ENCODE measurements at regions not wholly inside any gene's neighbourhood (a gene's known extent, or its start where the extent isn't known, plus 50 kb on each side); places are given as distances from the start of the nearest gene placed in this dataset.

DNA sequence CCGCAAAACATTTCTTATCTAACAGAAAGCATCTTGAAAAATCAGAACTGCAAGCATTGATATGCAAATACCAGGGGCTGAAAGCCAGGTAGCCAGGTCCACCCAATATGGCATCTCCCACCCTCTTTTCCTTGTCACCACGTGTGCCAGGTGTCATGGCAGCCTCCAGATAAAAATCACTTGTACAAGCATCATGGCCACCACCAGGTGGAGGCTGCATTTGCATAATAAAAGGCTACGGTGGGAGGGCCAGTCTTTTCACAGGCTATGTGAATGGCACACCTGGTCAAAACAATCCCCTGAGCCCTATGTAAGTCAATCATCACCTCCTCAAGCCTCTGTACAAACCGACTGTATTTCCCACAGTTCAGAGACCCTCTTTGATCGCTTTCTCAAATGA lies 1233.1 kb upstream of the ALCAM start (continued):
- TF ChIP-seq, protein P1, sequence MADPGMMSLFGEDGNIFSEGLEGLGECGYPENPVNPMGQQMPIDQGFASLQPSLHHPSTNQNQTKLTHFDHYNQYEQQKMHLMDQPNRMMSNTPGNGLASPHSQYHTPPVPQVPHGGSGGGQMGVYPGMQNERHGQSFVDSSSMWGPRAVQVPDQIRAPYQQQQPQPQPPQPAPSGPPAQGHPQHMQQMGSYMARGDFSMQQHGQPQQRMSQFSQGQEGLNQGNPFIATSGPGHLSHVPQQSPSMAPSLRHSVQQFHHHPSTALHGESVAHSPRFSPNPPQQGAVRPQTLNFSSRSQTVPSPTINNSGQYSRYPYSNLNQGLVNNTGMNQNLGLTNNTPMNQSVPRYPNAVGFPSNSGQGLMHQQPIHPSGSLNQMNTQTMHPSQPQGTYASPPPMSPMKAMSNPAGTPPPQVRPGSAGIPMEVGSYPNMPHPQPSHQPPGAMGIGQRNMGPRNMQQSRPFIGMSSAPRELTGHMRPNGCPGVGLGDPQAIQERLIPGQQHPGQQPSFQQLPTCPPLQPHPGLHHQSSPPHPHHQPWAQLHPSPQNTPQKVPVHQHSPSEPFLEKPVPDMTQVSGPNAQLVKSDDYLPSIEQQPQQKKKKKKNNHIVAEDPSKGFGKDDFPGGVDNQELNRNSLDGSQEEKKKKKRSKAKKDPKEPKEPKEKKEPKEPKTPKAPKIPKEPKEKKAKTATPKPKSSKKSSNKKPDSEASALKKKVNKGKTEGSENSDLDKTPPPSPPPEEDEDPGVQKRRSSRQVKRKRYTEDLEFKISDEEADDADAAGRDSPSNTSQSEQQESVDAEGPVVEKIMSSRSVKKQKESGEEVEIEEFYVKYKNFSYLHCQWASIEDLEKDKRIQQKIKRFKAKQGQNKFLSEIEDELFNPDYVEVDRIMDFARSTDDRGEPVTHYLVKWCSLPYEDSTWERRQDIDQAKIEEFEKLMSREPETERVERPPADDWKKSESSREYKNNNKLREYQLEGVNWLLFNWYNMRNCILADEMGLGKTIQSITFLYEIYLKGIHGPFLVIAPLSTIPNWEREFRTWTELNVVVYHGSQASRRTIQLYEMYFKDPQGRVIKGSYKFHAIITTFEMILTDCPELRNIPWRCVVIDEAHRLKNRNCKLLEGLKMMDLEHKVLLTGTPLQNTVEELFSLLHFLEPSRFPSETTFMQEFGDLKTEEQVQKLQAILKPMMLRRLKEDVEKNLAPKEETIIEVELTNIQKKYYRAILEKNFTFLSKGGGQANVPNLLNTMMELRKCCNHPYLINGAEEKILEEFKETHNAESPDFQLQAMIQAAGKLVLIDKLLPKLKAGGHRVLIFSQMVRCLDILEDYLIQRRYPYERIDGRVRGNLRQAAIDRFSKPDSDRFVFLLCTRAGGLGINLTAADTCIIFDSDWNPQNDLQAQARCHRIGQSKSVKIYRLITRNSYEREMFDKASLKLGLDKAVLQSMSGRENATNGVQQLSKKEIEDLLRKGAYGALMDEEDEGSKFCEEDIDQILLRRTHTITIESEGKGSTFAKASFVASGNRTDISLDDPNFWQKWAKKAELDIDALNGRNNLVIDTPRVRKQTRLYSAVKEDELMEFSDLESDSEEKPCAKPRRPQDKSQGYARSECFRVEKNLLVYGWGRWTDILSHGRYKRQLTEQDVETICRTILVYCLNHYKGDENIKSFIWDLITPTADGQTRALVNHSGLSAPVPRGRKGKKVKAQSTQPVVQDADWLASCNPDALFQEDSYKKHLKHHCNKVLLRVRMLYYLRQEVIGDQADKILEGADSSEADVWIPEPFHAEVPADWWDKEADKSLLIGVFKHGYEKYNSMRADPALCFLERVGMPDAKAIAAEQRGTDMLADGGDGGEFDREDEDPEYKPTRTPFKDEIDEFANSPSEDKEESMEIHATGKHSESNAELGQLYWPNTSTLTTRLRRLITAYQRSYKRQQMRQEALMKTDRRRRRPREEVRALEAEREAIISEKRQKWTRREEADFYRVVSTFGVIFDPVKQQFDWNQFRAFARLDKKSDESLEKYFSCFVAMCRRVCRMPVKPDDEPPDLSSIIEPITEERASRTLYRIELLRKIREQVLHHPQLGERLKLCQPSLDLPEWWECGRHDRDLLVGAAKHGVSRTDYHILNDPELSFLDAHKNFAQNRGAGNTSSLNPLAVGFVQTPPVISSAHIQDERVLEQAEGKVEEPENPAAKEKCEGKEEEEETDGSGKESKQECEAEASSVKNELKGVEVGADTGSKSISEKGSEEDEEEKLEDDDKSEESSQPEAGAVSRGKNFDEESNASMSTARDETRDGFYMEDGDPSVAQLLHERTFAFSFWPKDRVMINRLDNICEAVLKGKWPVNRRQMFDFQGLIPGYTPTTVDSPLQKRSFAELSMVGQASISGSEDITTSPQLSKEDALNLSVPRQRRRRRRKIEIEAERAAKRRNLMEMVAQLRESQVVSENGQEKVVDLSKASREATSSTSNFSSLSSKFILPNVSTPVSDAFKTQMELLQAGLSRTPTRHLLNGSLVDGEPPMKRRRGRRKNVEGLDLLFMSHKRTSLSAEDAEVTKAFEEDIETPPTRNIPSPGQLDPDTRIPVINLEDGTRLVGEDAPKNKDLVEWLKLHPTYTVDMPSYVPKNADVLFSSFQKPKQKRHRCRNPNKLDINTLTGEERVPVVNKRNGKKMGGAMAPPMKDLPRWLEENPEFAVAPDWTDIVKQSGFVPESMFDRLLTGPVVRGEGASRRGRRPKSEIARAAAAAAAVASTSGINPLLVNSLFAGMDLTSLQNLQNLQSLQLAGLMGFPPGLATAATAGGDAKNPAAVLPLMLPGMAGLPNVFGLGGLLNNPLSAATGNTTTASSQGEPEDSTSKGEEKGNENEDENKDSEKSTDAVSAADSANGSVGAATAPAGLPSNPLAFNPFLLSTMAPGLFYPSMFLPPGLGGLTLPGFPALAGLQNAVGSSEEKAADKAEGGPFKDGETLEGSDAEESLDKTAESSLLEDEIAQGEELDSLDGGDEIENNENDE (IDR thresholded peaks at IDR 0.05; ENCODE audit: insufficient replicate concordance, low read length), result no peak
- TF ChIP-seq RXRA (IDR thresholded peaks at IDR 0.05; ENCODE audit: insufficient read depth, low read depth, low read length), result no peak
- TF ChIP-seq GABPA (IDR thresholded peaks at IDR 0.05; ENCODE audit: borderline replicate concordance, insufficient read depth, low read length), result no peak
- TF ChIP-seq RAD21 (IDR thresholded peaks at IDR 0.05 in 1 of 2, conservative IDR thresholded peaks at IDR 0.05 in 1 of 2; ENCODE audit: low read depth in 2 of 2, low read length in 2 of 2), result 0 out of 4 replicates have a peak, but pooled peaks of 1 of the 2 experiments have one; percentile 4
- TF ChIP-seq, protein P2, sequence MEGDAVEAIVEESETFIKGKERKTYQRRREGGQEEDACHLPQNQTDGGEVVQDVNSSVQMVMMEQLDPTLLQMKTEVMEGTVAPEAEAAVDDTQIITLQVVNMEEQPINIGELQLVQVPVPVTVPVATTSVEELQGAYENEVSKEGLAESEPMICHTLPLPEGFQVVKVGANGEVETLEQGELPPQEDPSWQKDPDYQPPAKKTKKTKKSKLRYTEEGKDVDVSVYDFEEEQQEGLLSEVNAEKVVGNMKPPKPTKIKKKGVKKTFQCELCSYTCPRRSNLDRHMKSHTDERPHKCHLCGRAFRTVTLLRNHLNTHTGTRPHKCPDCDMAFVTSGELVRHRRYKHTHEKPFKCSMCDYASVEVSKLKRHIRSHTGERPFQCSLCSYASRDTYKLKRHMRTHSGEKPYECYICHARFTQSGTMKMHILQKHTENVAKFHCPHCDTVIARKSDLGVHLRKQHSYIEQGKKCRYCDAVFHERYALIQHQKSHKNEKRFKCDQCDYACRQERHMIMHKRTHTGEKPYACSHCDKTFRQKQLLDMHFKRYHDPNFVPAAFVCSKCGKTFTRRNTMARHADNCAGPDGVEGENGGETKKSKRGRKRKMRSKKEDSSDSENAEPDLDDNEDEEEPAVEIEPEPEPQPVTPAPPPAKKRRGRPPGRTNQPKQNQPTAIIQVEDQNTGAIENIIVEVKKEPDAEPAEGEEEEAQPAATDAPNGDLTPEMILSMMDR (IDR thresholded peaks at IDR 0.05; ENCODE audit: control extremely low read depth in 1 of 3, insufficient read depth in 1 of 3, low read depth in 1 of 3, low read length in 3 of 3), result peak in 1 of 3 experiments; percentile 13; a peak in 1 of 4 replicates
- TF ChIP-seq, protein P3, sequence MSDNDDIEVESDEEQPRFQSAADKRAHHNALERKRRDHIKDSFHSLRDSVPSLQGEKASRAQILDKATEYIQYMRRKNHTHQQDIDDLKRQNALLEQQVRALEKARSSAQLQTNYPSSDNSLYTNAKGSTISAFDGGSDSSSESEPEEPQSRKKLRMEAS (IDR thresholded peaks at IDR 0.05), result peak; percentile 68; the same call in 1 of the 2 replicates
- no peak for TF ChIP-seq SIRT6 (IDR thresholded peaks at IDR 0.05; ENCODE audit: low read length)
- no peak for TF ChIP-seq HDAC2 (IDR thresholded peaks at IDR 0.05; ENCODE audit: borderline replicate concordance in 1 of 2, low read depth in 2 of 2, low read length in 2 of 2)
